Thyroid gland (tissue), 4 donors: ENCODE measurements at regions not wholly inside any gene's neighbourhood (a gene's known extent, or its start where the extent isn't known, plus 50 kb on each side); places are given as distances from the start of the nearest gene placed in this dataset.

Experiments
- CTCF ChIP-seq, 6 experiments: fragments of 200-600 bp in 3 of 6; fragments of 450-650 bp in 3 of 6; sonication (generic) in 3 of 6; IDR thresholded peaks; one replicate each; pipeline ENCODE4 v1.5.1; 2016 to 2019; ENCODE audit warnings: antibody characterized with exemption in 6 of 6, mild to moderate bottlenecking in 2 of 6, inconsistent platforms in 1 of 6, moderate library complexity in 1 of 6
- POLR2A ChIP-seq, 2 donors: fragments of 450-650 bp; IDR thresholded peaks; one replicate each; pipeline ENCODE4 v1.6.1; 2017; ENCODE audit warnings: antibody characterized with exemption in 2 of 2, mild to moderate bottlenecking in 2 of 2, moderate library complexity in 1 of 2

GRCh38 chr3:82783194-82783593 is 1021.7 kb upstream of the GBE1 start:
- TF ChIP-seq CTCF (IDR thresholded peaks at IDR 0.05): no peak
- no peak for TF ChIP-seq POLR2A (IDR thresholded peaks at IDR 0.05)
